ENCODE measurements at regions not wholly inside any gene's neighbourhood (a gene's known extent, or its start where the extent isn't known, plus 50 kb on each side); places are given as distances from the start of the nearest gene placed in this dataset.
"Not testable (repeated sequence)": the region's sequence is repeated elsewhere in the genome, so short reads cannot be mapped to it uniquely, and the experiment has no call there.

- no peak for DNase-seq
Observed at GRCh38 chr21:17738176-17738953, 80.8 kb downstream of the C21orf91 start.

GRCh38 chr21:17736072-17736471, 83.1 kb downstream of the C21orf91 start:
- no peak for DNase-seq

- DNase-seq: no peak
Observed at GRCh38 chr21:17733209-17733608, 85.9 kb downstream of the C21orf91 start.

- no peak for DNase-seq
Observed at GRCh38 chr21:17732306-17732705, 86.8 kb downstream of the C21orf91 start.

GRCh38 chr21:17731554-17731953, 87.6 kb downstream of the C21orf91 start:
- DNase-seq: no peak

GRCh38 chr21:17730782-17731181, 88.4 kb downstream of the C21orf91 start:
- DNase-seq: no peak

- no peak for DNase-seq
Observed at GRCh38 chr21:17729455-17729854, 89.7 kb downstream of the C21orf91 start.

GRCh38 chr21:17727361-17727760, 91.8 kb downstream of the C21orf91 start:
- no peak for DNase-seq

- DNase-seq: no peak
Observed at GRCh38 chr21:17726047-17726829, 92.9 kb downstream of the C21orf91 start.

GRCh38 chr21:17725339-17725738, 93.8 kb downstream of the C21orf91 start:
- DNase-seq: no peak

GRCh38 chr21:17712887-17713286, 100.2 kb upstream of the BTG3 start:
- DNase-seq: no peak

GRCh38 chr21:17711896-17712295, 99.2 kb upstream of the BTG3 start:
- DNase-seq: no peak

- DNase-seq: no peak
Observed at GRCh38 chr21:17709266-17709611, 96.5 kb upstream of the BTG3 start.

GRCh38 chr21:17708522-17709265, 96.0 kb upstream of the BTG3 start:
- no peak for DNase-seq

GRCh38 chr21:17699524-17700189, 87.0 kb upstream of the BTG3 start:
- no peak for DNase-seq

GRCh38 chr21:17697473-17697872, 84.8 kb upstream of the BTG3 start:
- DNase-seq: no peak

GRCh38 chr21:17694416-17694815, 81.7 kb upstream of the BTG3 start:
- not testable (repeated sequence) for DNase-seq

- no peak for DNase-seq
Observed at GRCh38 chr21:17693801-17694200, 81.1 kb upstream of the BTG3 start.

- no peak for DNase-seq
Observed at GRCh38 chr21:17690078-17690494, 77.4 kb upstream of the BTG3 start.

GRCh38 chr21:17688912-17689874, 76.5 kb upstream of the BTG3 start:
- peak; percentile 74 for DNase-seq

- no peak for DNase-seq
Observed at GRCh38 chr21:17682924-17683323, 70.2 kb upstream of the BTG3 start.

All from activated CD4-positive, alpha-beta T cell treated with anti-CD3 and anti-CD28 coated beads for 48 hours (primary cell).